Activated effector memory CD4-positive, alpha-beta T cell treated with Interleukin-2 at 50 U/mL for 16 hours (primary cell): ENCODE measurements at regions not wholly inside any gene's neighbourhood (a gene's known extent, or its start where the extent isn't known, plus 50 kb on each side); places are given as distances from the start of the nearest gene placed in this dataset.
"Not testable (repeated sequence)": the region's sequence is repeated elsewhere in the genome, so short reads cannot be mapped to it uniquely, and the experiment has no call there.

Source experiments
- DNase-seq: peaks from one replicate; pipeline ENCODE4 v3.0.0-alpha.2; 2020

DNA sequence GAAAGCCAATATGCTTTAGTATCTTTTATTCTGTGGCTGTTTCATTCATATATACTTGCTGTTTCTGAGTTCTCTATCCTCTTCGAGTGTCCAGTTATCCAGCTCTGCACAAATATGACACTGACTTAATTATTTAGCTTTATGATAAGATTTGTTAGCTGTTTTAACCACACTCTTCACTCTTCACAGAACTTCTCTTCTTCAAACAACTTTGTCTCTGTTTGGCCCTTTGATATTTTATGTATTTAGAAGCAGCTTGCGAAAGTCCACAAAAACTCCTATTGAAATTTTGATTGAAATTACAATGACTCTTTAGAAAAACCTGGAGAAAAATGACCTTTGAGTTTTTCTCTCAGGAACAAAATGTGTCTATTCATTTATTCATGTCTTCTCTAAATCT is 407.0 kb downstream of the CPS1 start:
- DNase-seq = no peak

DNA sequence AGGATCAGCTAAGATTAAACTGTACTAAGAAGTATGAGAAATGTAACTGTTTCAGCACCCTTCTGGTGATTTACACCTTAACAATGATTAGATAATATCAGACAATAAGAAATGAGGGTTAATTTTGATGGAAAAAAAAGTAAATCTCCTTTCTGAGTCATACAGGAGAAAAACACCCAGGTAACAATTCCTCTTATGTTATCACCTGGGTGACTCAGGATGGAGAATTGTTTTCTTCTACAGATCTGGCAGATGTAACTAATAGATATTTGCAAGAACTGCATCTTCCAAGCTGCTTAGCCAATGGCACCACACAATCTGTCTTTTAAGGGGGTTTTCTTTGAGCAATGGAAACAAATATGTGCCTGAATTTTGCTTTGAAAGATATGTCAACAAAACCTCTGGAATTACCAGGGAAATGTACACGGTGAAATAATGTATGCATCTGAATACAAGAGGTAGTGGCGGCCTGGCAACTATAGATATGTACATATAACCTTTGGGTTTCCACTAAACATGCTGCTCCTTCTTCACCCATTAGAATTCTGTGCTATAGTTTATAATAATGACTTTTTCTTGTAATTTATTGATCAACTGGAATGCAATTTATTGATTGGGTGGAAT is 407.9 kb downstream of the CPS1 start:
- DNase-seq = no peak

DNA sequence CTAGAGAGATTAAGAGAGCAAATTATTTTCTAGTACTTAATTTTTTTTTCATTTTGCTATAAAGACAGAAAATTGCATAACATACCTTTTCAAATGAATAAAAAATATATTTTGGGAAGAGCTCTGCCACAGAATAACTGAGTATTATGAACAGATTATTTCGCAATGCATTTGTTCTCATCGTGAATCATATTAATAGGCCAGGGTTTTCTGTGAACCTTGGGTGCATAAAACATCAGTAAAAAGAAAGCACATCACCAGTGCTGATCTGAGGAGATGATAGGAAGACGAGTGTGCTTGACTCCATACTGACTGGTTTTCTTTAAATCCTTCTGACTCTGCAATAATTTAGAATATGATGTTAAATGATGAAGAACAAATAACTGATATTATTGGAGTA is 409.1 kb downstream of the CPS1 start:
- no peak for DNase-seq

GRCh38 chr2:210966330-210966729 is 409.9 kb downstream of the CPS1 start:
- no peak for DNase-seq

GRCh38 chr2:210971431-210971830 is 415.0 kb downstream of the CPS1 start:
- DNase-seq = no peak

DNA sequence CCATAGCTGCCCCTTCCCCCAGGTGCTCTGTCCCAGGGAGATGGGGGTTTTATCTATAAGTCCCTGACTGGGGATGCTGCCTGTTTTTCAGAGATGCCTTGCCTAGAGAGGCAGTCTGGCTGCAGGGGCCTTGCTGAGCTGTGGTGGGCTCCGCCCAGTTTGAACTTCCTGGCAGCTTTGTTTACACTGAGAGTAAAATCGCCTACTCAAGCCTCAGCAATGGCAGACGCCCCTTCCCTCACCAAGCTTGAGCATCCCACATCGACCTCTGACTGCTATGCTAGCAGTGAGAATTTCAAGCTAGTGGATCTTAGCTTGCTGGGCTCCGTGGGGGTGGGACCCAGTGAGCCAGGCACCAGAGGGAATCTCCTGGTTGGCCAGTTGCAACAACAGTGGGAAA is 430.4 kb downstream of the CPS1 start:
- DNase-seq = not testable (repeated sequence)

DNA sequence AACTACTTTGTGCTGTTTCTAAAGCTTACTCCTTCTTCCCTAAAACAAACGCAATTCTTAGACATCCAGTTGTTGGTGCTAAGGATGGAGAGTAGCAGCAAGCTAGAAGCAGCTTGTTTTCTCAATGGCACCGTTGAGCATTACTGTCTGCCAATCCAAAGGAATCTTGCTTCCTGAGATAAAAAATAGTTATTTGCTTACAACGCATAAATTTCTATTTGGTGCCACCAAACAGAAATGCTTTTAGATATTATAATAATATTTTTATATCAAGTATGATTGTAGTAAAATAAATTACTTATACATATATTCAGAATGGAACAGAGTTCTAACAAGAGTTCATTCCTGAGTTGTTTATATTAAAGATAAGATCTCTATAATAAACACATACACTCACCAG is 434.7 kb downstream of the CPS1 start:
- DNase-seq = no peak

- DNase-seq = no peak
These were observed 437.7 kb downstream of the CPS1 start for GRCh38 chr2:210994104-210994503.

DNA sequence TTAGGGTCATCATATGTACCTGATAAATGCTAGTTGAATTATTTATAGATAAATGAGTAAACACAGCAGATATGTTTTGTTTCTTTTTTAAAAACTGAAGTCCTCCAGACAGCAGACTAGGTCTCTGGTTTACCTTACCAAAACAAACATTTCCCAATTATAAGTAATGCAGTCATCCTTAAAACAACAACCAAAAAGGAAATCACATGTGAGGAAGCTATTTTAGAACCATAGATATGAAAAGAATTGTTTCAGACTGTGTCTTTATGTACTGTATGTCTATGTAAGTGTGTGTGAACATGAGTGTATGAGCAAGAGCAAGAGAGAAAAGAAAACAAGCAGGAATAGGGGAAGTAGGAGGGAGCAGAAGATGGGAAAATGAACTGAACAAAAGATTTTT is 441.0 kb downstream of the CPS1 start:
- DNase-seq = no peak

- DNase-seq = no peak
These were observed 441.9 kb downstream of the CPS1 start for GRCh38 chr2:210998334-210998733.

- no peak for DNase-seq
These were observed 458.0 kb downstream of the CPS1 start for GRCh38 chr2:211014376-211014775.

DNA sequence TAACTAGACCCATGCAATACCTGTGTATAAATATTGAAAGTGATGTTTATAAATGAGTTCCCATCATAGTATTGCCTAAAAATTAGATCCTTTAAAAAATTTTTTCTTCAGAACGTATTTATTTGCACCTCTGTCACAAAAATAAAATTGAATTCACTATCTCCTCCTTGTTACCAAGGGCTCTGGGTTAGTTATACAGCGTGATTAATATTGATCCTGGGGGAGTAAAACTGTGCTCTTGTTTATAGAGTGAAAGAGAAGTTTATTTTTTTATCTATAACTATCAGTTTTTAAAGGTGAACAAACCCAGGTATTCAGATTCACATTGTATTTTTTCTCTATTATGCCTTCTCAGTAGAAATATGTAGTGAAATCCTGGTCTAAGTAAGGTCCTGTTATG is 458.5 kb downstream of the CPS1 start:
- DNase-seq = no peak

DNA sequence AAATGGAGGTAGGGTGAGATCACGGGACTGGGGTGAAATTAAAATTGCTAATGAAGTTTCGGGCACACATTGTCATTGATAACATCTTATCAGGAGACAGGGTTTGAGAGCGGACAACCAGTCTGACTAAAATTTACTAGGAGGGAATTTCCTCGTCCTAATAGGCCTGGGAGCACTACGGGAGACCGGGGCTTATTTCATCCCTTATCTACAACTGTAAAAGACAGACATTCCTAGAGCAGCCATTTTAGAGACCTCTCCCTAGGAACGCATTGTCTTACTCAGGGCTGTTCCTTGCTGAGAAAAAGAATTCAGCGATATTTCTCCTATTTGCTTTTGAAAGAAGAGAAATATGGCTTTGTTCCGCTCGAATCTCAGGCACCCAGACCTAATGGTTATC is 468.7 kb downstream of the CPS1 start:
- not testable (repeated sequence) for DNase-seq

DNA sequence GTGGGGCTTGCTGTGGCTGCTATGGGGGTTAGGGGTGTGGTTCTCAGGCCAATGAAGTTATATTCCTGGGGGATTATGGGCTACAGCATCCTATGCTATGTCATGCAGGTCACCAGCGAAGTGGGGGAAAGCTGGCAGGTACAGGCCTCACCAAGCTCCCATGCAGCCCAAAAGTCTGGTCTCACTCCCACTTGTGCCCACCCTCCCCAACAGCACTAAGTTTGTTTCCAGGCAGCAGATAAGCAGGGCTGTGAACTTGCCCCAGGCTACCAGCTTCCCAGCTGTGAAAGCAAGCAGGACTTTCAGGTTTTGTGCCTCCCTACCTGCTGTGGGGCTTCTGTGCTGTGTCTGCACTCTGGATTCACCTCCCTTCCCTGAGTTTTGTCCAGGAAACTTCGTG is 469.7 kb downstream of the CPS1 start:
- no peak for DNase-seq

- no peak for DNase-seq
These were observed 471.6 kb downstream of the CPS1 start for GRCh38 chr2:211027976-211028375.

DNA sequence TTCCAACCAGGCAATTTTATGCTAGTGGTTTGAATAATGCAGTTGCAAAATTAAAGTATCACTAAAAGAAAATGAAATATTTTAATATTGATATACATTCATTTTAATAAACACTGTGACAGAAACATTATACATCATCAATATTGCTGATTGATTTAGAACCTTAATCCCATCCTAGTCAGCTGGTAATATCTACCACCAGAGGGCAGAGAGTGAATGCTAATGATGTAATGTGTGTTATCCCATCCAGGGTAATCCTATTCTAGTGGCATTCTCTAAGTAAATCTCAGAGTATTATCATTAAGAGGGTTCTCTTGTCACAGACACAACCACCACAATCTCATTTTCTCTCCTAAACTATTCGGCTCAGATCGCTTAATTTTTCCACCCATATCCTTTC is 477.4 kb downstream of the CPS1 start:
- DNase-seq = no peak

- no peak for DNase-seq
These were observed 479.3 kb downstream of the CPS1 start for GRCh38 chr2:211035548-211036185.

DNA sequence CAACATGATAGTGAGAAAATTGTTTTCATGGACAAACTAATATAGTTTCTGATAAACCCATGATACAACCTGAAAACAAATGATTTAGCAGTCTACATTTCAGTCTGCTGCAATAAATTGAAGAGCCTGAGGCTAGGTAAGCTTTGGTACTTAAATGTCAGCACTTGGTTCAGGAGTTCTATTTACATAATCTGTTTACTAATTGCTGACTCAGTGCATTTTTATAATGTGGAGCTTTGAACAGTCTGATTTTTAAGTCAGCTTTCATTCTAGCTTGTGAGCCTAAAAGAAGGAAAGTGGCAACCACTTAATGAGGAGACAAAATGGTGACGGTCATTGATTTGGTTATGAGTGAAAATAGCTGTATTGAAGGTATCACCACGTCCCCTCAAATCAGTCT is 488.6 kb downstream of the CPS1 start:
- DNase-seq = no peak

DNA sequence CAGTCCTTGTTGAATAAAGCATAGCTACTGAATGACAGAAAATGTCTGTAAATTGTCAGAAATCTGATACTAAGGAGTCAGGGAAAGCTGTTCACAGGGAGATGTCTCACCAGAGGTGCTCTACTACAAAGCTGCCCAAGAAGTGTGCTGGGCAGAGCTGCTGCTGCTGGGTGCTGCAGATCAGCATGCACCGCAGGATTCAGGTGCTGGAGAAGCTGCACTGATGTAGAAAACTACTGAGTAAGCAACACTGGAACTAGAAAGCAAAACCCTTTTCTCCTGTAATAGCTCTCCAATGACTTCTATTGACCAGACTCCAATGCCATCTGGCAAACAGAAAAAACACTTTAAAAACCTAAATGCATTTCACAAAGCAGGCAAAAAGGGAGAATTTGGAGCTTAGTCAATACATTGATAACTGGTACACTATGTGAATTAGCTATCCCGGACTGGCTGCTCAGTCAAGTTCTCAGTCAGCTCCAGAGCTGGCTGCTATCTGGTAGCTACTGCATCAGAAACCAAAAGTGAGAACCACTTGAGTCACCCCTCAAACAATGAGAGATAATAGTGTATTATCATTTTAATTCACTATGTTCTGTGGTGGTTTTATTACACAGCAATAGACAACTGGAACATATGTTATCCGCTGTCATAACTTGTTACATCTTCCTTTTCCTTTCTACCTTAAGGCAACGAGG is 493.1 kb downstream of the CPS1 start:
- DNase-seq = no peak

DNA sequence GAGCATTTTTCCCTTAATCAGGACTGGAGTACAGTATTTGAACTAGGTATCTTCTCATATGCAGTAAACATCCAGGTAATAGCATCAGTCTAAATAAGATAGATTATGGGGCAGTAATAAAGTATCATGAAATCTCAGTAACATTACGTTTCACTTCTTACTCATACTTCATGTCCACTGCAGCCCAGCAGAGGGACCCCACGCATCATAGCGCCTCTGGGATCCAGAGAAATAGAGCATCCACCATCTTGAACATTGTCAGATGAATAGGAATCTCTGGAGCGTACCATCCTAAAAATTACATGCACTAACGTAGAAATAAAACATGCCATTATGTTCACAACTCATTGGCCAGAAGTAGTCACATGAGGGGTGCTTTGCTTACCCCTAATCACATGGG is 499.0 kb downstream of the CPS1 start:
- no peak for DNase-seq

GRCh38 chr2:211061612-211062296 is 505.4 kb downstream of the CPS1 start:
- DNase-seq = no peak

GRCh38 chr2:211062297-211062612 is 505.9 kb downstream of the CPS1 start:
- DNase-seq = no peak

GRCh38 chr2:211067029-211067428 is 510.6 kb downstream of the CPS1 start:
- DNase-seq = no peak

DNA sequence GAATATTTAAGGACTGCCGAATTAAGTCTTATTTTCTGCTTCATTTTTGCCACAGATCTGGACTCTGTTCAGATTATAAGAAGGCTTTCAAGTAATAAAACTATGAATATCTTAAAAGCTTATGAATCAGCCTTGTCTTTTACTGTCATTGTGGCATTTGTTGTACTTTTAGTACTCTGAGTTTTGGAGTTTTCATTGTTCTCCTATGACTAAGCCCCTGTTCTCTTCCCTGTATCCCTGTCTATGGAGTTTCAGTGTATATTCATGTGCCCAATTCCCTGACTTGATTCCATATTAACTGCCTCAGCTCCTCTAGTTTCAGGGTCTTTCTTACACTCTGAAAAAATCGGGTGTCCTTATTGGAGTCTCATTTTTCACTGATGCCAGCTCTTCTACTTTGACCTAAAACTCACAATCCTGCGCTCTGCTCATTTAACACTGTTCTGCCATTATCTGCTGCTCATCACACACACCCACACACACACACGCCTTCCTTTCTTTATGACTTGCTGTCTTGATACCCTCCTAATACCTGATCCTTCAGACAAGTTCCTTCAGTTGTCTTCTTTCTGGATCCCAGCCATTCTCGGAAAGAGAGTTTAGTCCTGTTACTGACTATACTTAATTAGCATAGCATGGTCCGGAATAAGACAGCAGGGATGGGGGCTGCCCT is 511.8 kb downstream of the CPS1 start:
- DNase-seq = no peak
